ENCODE measurements at regions not wholly inside any gene's neighbourhood (a gene's known extent, or its start where the extent isn't known, plus 50 kb on each side); places are given as distances from the start of the nearest gene placed in this dataset.

GRCh38 chr3:76820481-76820880 lies 219.4 kb upstream of the ROBO2 start:
- no peak for TF ChIP-seq POLR2A (IDR thresholded peaks at IDR 0.05)
- no peak for TF ChIP-seq CTCF (IDR thresholded peaks at IDR 0.05)

Measured in stomach (tissue), 4 donors.